ENCODE measurements at regions not wholly inside any gene's neighbourhood (a gene's known extent, or its start where the extent isn't known, plus 50 kb on each side); places are given as distances from the start of the nearest gene placed in this dataset.

- TF ChIP-seq CTCF (IDR thresholded peaks at IDR 0.05): no peak
Measured at GRCh38 chr4:127309369-127310102, 323.2 kb upstream of the INTU start.

- TF ChIP-seq CTCF (IDR thresholded peaks at IDR 0.05): no peak
Measured at GRCh38 chr4:127311371-127311770, 321.4 kb upstream of the INTU start.

GRCh38 chr4:127311924-127312323, 320.8 kb upstream of the INTU start:
- no peak for TF ChIP-seq CTCF (IDR thresholded peaks at IDR 0.05)

- no peak for TF ChIP-seq CTCF (IDR thresholded peaks at IDR 0.05)
Measured at GRCh38 chr4:127313767-127314166, 319.0 kb upstream of the INTU start.

- TF ChIP-seq CTCF (IDR thresholded peaks at IDR 0.05): no peak
Measured at GRCh38 chr4:127327491-127327890, 305.3 kb upstream of the INTU start.

- TF ChIP-seq CTCF (IDR thresholded peaks at IDR 0.05): no peak
Measured at GRCh38 chr4:127335073-127335620, 297.6 kb upstream of the INTU start.

GRCh38 chr4:127335732-127336131, 297.0 kb upstream of the INTU start:
- no peak for TF ChIP-seq CTCF (IDR thresholded peaks at IDR 0.05)
